ENCODE measurements at regions not wholly inside any gene's neighbourhood (a gene's known extent, or its start where the extent isn't known, plus 50 kb on each side); places are given as distances from the start of the nearest gene placed in this dataset.

DNA sequence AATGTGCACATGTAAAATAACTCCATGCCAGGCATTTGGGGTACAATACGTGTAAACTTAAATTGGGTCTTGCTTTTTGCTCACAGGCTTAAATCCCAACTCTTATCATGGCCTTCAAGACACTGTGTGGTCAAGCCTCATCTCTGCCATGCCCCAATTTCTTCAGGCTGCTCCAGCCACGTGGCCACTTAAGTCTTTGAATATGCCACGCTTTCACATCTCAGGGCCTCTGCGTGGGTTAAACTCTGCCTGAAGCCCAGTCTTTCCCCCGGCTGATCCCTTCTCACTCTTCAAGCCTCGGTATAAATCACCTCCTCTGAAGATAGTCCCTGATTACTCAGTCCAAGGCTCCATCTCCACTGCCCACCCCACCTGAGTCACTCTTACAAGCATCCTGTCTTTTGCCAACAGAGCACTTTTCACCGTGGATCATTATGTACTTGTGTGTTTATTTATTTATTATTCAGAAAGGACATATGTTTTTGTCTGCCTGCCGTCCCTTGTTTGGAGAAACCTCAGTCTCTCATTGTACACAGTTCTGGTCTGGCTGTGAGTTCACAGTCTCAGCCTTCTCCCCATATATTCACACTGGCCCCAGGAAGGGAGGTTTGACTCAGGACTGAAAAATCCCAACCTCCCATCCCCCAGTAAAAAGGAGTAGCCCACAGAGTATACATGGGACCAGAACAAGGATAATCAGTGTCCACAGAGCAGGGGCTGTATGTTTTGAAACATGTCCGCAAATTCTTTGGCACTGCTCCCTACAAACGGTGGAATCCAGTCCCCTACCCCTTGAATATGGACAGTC is 344.7 kb downstream of the MN1 start:
- TF ChIP-seq RAD21 (IDR thresholded peaks at IDR 0.05 in 1 of 2, conservative IDR thresholded peaks at IDR 0.05 in 1 of 2; ENCODE audit: low read depth in 2 of 2, low read length in 2 of 2): no peak
- no peak for TF ChIP-seq HDAC2 (IDR thresholded peaks at IDR 0.05; ENCODE audit: borderline replicate concordance in 1 of 2, low read depth in 2 of 2, low read length in 2 of 2)
- no peak for TF ChIP-seq POLR2AphosphoS5 (IDR thresholded peaks at IDR 0.05; ENCODE audit: low read depth, low read length)
- no peak for TF ChIP-seq CTCF (IDR thresholded peaks at IDR 0.05; ENCODE audit: control extremely low read depth in 1 of 3, insufficient read depth in 1 of 3, low read depth in 1 of 3, low read length in 3 of 3)
- TF ChIP-seq JUND (IDR thresholded peaks at IDR 0.05; ENCODE audit: low read length): no peak
- TF ChIP-seq EP300 (IDR thresholded peaks at IDR 0.05; ENCODE audit: borderline replicate concordance in 1 of 2, low read depth in 2 of 2, low read length in 2 of 2): no peak
- no peak for TF ChIP-seq POLR2A (IDR thresholded peaks at IDR 0.05; ENCODE audit: control extremely low read depth in 1 of 2, low read depth in 2 of 2, low read length in 2 of 2)
- no peak for TF ChIP-seq SIN3A (conservative IDR thresholded peaks at IDR 0.05 in 1 of 2, IDR thresholded peaks at IDR 0.05 in 1 of 2; ENCODE audit: low read depth in 1 of 2, low read length in 2 of 2)
- no peak for TF ChIP-seq CBX5 (IDR thresholded peaks at IDR 0.05; ENCODE audit: low read depth, low read length)
- TF ChIP-seq ASH2L (IDR thresholded peaks at IDR 0.05; ENCODE audit: low read length): no peak
- no peak for TF ChIP-seq BRCA1 (IDR thresholded peaks at IDR 0.05; ENCODE audit: low read depth, low read length)
- TF ChIP-seq POU5F1 (IDR thresholded peaks at IDR 0.05; ENCODE audit: low read depth, low read length): no peak
- TF ChIP-seq, protein P1, sequence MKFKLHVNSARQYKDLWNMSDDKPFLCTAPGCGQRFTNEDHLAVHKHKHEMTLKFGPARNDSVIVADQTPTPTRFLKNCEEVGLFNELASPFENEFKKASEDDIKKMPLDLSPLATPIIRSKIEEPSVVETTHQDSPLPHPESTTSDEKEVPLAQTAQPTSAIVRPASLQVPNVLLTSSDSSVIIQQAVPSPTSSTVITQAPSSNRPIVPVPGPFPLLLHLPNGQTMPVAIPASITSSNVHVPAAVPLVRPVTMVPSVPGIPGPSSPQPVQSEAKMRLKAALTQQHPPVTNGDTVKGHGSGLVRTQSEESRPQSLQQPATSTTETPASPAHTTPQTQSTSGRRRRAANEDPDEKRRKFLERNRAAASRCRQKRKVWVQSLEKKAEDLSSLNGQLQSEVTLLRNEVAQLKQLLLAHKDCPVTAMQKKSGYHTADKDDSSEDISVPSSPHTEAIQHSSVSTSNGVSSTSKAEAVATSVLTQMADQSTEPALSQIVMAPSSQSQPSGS (IDR thresholded peaks at IDR 0.05; ENCODE audit: low read length): no peak

All from H1 (cell line).